ENCODE measurements at regions not wholly inside any gene's neighbourhood (a gene's known extent, or its start where the extent isn't known, plus 50 kb on each side); places are given as distances from the start of the nearest gene placed in this dataset.

DNA sequence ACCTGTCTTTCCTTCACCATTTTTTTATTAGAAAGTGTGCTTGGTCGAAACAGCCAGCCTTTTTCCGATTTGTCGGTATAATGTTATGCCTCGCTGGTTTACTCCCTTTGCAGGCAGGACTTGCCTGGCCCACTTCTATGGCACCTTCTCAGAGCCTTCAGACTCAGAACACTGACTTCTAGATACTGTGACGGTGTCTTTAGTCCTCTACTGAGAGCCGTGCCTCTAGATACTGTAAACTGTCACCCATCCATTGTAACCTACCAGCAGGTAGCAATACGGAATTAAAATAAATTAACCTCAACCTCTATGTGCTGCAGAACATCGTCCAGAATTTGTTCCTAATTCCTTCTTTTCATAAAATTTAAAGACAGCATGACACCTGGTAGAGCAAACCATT, 247.7 kb upstream of the TTC14 start:
- no peak for DNase-seq

DNA sequence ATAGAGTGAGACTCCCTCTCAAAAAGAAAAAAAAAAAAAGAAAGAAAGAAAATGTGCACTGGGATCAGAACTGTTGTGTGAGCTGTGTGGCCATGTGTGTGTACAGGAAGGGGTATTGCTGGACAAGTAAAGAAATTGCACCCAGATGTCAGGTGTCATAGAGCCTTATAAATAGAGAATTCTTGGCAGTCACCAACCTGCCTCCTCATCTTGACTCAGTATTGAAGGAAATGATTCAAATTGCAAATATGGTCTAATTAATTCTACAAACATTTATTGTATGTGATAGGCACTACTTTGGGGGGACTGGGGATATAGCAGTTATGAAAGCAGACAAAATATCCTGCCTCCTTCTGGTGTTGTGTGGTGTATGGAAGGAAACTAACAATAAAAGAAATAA, 243.8 kb upstream of the TTC14 start:
- DNase-seq = no peak

DNA sequence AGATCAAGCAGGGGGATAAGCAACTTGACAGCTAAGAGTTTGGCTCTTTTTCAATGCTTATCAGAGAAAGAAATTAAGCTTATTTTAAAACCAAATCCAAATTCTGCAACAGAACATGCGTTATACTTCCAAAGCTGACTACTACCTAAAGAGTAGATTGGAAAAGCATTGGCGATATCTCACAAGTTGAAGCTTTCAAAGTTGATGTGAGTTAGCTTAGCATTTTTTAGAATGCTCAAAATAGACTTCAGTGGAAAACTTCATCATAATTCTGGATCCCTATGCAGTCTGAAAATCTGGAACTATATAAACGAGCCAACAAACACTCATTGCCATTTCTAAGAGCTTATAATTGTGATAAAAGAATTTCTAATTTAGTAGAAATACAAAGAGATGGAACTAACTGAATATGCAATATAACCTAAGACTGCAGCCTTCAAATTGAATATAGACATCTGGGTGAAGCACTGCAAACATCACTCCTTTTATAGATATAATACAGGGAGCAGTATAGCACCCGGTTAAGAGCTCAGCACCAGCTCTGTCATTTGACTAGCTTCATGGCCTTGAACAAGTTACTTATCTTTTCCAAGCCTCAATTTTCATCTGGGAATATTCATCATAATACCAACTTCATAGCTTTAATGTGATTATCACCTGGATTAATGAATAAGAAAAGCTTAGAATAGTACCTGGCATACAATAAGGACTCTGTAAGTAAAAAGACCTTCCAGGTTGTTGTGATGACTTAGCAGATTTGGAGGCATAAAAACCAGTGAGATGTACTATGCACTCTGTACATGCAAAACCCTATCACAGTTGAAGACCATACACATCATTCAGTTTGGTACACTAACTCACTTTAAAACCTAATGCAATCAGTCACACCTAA, 242.7 kb upstream of the TTC14 start:
- no peak for DNase-seq

DNA sequence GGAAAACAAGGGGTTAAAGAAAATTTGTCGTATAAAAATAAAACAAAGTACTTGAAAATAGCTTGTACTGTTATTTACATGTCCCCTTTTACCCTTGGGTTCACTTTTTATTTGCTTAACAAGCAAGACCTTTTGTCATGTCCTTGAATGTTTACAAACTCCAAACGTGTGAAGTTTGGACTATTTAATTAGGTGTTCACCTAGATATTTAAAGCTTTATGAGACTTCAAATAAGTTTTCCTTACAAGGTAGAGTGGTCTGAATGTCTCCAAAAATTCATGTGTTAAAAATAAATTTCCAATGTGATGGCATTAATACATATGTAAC, 242.0 kb upstream of the TTC14 start:
- no peak for DNase-seq

DNA sequence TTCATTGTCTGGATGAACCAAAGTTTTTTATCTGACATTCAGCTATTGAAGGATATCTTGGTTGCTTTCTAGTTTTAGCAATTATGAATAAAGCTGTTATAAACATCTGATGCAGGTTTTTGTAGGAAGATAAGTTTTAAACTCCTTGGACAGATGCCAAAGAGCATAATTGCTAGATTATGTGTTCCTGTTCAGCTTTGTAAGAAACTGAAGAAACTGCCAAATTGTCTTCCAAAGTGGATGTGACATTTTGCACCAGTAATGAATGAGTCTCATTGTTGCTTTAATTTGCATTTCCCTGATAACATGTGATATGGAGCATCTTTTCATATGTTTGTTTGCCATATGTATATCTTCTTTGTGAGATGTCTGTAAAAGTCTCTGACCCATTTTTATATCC, 239.9 kb upstream of the TTC14 start:
- no peak for DNase-seq

DNA sequence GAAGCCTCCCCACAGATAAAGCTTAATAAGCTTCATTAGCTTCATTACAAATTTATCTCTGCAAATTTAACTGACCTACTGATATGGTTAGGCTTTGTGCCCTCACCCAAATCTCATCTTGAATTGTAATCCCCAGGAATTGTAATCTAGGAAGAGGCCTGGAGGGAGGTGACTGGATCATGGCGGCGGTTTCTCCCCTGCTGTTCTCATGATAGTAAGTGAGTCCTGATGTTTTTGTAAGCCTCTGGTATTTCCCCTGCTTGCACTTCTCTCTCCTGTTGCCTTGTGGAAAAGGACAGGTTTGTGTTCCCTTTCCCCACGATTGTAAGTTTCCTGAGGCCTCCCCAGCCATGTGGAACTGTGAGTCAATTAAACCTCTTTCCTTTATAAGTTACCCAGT, 226.1 kb upstream of the TTC14 start:
- DNase-seq = no peak

DNA sequence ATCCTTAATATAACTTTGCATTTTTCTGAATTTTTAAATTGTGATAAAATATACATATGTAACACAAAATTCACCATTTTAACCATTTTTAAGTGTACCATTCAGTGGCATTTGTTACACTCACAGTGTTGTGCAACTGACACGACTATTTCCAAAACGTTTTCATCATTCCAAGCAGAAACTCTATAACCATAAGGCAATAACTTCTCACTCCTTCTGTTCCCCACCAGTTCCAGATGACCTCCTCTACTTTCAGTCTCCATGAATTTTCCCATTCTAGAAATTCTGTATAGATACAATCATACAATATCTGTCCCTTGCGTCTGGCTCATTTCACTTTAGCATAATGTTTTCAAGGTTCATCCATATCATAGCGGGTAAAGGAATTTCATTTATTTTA, 223.5 kb upstream of the TTC14 start:
- DNase-seq = no peak

DNA sequence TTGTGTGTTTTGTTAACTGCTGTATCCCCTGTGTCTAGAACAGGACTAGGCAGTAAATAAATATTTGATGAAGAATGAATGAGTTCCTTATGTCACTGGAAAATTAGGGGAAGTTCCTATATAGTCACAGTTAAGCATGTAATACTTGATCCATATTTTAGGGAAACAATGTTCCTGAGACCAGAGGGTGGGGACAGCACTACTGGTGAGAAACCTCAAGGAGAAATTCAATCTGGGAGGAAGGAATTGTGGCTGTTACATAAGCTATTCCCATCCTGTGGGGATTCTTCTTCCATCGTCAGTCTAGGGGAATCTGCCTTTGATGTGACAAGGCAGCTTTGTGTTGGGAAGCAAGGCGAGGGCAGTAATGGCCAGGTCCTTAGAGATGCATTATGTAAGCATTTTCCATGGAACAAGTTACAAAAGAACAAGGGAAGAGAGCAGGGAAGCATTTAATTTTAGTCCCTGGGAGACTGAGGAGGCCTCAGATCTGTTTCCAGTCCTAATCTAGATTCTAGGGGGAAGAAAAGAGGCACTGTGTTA, 219.3 kb upstream of the TTC14 start:
- DNase-seq = no peak

DNA sequence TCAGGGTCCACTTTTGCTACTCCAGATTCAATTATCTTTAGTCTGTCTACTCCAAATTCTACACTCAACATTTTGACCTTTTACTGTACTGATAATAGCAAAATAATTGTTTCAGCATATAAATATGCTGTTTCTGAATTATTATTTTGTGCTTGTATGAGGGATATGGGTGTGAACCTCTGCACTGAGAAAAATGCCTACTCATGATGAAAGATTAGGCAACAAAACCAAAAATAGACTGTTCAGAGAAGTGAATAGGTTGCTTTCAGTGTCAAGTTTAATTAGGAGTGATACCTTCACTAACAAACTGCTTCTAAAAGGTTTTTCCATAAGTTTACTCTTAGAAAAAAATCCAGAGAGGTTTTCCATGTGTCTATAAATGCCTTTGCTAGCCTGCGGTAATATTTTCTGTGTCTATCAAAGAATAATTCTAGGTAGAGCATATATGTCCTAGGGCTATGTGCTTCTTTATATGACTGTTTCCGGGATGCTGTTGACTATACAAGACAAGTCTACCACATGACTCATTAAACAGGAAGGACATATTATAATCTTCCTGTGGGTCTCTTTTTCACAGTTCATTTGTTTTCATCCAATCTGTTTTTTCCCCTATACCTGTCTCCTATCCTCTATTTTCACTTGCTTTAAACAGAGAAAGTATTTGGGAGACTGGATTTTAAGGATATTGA, 218.5 kb upstream of the TTC14 start:
- DNase-seq = no peak

DNA sequence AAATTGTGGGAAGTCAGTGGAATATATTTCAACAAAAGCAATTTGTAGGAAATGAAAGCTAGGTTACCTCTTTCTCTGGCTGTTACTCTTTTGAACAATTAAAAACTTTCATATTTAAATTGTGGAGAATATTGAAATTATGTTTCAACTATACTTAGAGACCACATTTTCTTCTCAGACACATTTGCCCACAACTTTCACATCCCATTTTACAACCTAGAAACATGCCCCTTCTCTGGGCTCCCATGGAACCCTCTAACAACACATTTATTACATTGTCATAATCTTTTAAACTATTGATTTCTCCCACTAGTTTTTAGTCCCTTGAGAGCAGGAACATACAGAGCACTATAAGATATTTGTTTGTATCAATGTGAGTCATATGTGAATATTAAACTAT, 211.7 kb upstream of the TTC14 start:
- no peak for DNase-seq

DNA sequence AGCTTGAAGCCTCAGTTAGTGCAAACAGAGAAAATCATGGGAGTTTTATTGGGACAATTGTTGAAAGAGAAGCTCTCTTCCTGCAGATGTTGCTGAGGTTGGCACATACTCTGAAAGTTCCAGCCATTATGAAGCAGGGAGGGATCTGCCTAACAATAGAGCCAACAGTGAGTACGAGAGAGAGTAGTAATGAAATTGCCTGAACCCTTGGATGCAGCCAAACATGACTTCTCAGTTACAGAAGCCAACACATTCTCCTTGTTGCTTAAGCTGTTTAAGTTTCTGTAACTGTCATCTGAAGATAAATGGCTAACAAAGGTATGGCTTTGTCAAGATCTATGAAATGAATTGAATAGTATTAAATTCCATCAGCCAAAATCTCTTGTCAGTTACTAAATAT, 211.0 kb upstream of the TTC14 start:
- DNase-seq = no peak

DNA sequence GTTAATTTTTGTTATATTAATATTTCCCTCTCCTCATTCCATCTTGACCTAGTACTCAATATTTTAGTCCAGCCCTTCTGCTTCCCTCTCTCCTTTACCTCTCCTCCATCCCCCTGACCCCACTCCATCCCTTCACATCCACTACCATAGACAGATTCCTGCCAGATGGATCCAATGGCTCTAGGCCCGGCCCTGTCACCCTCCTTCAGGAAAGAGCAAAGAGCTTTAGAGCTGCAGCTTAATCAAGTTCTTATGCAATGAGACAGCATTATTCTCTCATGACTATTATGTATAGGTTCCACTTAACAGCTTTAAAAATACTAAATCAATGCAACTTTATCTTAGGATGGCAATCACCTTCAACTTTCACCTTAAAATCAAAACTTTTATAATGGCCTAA, 200.7 kb upstream of the TTC14 start:
- peak; percentile 61 to 86 for DNase-seq

DNA sequence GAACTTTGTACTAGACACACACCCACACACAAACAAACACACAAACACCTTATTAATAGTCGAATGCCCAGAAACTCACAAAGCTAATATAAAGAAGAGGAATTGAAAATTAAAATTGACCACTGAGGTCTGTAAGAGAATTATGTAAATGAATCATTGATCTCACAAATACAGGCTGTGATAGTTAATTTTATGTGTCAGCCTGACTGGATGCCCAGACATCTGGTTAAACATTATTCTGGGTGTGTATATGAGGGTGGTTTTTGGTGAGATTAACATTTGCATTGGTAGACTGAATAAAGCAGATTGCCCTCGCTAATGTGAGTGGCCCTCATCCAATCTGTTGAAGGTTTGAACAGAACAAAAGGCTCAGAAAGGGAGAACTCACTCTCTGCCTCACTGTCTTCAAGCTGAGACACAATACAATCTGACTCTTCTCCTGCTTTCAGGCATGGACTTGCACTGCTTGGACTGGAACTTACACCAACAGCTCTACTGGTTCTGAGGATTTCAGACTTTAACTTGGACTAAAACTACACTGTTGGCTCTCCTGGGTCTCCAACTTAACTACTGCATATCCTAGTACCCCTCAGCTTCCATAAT, 199.4 kb upstream of the TTC14 start:
- DNase-seq = peak; percentile 65 to 94

DNA sequence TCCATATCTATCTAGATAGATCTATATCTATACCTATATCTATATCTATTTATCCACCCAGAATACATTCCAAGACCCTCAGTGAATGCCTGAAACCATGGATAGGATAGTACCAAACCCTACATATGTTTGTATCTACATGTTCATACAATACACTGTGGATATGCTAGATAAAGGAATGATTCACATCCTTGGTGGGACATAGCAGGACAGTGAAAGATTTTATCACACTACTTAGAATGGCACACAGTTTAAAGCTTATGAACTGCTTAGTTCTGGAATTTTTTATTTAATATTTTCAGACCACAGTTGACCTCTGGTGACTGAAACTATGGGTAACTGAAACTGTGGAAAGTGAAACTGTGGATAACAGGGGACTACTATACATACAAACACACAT, 198.8 kb upstream of the TTC14 start:
- DNase-seq = no peak

DNA sequence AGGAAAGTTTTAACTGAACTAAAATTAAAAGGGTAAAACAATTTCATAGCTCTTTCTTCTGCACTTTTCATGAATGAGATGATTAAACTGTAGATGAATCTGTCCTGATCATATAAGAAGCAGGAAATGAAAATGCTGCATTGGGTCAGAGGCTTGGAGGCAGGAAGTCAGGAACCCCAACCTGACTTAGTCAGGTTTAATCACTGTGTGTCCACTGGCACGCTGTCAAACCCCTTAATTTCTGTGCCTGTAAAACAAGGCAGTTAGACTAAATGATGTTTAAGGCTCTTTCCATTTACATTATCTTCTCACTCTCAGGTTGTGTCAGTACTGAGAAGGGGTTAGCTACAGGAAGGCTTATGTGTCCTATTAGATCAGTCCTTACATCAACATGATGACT, 193.3 kb upstream of the TTC14 start:
- no peak for DNase-seq

DNA sequence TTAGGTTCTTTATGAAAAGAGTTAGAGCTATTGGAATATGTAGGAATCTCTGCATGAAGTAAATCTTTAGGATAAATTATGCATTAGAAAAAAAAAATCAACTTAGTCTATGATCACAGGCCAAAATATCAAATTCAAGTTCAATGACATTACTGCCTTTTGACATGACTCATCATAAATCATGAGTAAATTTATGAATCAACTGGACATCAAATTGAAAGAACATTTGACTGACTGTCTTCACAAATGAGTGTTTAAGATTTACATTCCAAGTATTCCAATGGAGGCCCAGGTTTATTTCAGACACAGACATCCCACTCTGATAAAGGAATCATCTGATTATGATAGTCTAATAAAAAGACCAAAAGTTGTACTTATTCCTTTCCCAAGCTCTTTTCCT, 192.8 kb upstream of the TTC14 start:
- no peak for DNase-seq

DNA sequence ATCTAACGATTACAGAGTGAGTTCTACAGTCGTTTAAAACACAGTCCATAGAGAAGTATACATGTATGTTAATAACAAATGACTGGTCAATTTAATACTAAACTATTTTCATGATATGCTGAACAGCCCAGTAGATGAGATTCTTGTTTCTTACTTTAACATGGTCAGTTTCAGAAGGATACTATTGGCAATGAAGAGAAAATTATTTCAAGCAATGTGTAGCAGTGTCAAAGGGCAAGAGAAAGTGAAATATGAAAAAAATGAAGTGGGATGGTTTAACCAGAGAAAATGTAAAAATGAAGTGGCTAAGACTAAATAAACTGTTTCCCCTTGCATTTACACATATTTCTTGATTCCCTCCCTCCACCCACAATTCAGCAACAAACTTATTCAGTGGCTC, 192.1 kb upstream of the TTC14 start:
- no peak for DNase-seq

DNA sequence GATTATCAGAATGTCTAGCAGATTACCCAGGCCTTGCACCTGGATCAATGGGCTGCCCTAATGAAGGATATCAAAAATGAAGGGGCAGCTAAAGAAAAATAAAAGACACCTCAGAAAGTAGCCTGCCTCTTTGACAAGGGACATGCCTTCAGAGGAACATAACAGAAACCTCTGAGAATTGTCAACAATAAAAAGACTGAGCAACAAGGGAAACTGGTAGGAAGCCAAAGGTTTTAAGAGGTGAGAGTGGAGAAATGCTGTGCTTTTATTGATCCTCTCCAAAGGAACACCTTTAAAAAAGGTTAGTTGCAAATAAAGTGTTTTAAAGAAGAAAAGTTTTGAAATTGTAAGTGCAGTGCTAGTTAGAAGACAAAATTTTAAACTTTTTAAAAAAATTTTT, 187.8 kb upstream of the TTC14 start:
- DNase-seq = no peak

DNA sequence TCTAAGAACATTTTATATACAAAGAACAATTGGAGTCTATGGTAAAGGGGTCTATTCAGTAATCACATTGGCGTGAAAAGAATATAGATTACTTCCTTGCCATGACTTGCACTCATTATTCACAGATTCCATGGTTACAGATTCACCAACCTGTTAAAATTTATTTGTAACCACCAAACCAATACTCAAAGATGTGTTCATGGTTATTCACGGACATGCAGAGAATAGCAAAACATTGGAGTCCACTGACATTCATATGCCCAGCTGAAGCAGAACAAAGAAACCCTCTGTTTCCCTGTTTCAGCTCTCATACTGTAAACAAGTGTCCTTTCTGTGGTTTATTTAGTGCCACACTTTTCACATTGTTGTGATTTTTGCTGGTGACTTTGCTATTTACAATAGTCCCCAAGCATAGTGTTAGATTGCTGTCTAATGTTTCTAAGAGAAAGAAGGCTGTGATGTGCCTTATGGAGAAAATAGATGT, 185.8 kb upstream of the TTC14 start:
- DNase-seq = no peak

DNA sequence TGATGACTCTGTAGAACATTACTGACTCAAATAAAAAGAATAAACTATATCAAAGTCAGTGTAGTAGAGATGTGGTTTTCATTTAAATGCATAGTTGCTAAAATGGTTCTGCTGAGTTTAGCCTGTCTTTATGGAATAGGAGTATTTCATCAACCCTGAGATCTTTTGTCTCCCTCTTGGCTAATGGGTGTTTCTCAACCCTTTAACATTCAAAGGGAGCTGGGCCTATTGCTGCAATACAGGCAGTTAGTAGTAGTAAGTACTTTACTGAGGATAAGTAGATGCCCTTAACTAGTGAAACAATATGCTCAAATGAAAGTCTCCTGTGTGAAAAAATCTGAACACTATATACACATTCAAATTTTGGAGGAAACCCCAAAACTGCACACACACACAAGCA, 184.7 kb upstream of the TTC14 start:
- no peak for DNase-seq

DNA sequence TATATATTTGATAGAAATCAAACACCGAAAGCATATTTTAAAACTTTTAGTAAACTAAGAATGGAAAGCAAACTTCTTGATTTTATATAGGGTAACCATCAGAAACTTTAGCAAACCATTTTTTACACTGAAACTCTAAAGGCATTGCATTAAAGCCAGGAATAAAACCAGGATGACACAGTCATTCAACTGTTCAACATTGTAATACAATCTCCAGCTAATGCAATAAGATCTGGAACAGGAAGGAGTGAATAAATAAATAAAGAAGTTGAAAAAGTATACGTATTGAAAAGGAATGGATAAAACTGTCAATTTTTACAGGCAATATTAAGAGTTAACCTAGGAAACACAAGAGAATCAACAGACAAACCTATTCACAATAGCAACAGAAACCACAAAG, 181.9 kb upstream of the TTC14 start:
- no peak for DNase-seq

DNA sequence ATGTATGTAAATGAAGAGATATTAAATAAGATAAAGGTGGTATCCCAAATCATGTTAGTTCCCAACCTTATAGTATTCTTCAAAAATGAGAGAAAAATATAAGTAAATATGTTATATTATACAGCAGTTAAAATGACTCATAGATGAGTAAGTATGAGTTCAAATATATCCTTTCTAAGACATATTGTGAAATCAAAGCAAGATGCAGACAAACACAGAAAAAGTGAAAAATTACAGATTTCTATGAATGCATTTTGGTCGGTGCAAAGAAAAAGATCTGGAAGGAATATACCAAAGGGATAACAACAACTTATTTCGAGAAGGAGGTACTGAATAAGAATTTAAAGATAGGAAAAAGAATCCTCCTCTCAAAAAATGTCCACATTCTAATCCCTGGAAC, 181.2 kb upstream of the TTC14 start:
- DNase-seq = no peak

DNA sequence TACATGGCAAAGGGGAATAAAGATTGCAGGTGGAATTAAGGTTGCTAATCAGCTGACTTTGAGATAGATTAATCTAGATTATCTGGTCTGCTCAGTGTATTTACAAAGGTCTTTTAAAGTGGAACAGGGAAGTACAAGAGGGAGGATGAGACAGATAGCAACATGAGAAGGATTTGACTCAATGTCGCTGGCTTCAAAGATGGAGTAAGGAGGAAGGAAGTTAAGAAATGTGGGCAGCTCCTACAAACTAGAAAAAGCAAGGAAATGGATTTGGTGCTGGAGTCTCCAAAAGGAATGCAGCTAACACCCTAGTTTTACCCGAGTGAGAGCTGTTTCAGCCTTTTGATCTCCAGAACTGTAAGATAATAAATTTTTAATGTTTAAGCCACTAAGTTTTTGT, 180.7 kb upstream of the TTC14 start:
- DNase-seq = no peak

DNA sequence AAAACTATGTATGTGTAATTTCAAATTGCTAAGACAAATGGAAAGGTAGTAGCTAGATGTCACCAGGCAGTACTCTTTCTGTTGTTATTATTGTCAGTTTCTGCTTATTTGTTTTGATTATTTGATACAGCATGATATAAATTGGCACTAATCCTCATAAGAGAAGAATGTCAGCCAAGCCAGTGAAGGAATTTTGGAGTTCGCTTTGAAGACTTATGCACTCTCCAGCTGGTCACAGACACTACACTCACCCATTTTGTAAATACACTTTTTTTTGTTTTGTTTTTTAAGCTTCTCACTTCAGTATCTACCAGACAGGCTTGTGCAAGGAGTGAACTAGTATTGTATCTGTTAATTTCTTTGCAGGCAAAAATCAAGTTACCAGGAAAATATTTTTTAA, 180.2 kb upstream of the TTC14 start:
- no peak for DNase-seq
